ENCODE measurements at regions not wholly inside any gene's neighbourhood (a gene's known extent, or its start where the extent isn't known, plus 50 kb on each side); places are given as distances from the start of the nearest gene placed in this dataset.

- H3K36me3 ChIP-seq (ENCODE audit: control insufficient read depth in 2 of 3, insufficient read depth in 3 of 3, low read length in 3 of 3) = no peaks in the 10 kb centered on the region
- H3K27me3 ChIP-seq (ENCODE audit: control insufficient read depth, insufficient read depth, low read length) = no peaks in the 10 kb centered on the region
- TF ChIP-seq, protein P1, sequence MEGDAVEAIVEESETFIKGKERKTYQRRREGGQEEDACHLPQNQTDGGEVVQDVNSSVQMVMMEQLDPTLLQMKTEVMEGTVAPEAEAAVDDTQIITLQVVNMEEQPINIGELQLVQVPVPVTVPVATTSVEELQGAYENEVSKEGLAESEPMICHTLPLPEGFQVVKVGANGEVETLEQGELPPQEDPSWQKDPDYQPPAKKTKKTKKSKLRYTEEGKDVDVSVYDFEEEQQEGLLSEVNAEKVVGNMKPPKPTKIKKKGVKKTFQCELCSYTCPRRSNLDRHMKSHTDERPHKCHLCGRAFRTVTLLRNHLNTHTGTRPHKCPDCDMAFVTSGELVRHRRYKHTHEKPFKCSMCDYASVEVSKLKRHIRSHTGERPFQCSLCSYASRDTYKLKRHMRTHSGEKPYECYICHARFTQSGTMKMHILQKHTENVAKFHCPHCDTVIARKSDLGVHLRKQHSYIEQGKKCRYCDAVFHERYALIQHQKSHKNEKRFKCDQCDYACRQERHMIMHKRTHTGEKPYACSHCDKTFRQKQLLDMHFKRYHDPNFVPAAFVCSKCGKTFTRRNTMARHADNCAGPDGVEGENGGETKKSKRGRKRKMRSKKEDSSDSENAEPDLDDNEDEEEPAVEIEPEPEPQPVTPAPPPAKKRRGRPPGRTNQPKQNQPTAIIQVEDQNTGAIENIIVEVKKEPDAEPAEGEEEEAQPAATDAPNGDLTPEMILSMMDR (IDR thresholded peaks at IDR 0.05; ENCODE audit: borderline replicate concordance, extremely low read depth, insufficient read depth) = no peak
- FAIRE-seq (no peak), DNase-seq (no peak)
- no peak overlapping the region for H3K9ac ChIP-seq (ENCODE audit: low read length in 3 of 3)
- no peak overlapping the region for H3K4me3 ChIP-seq (ENCODE audit: low read length in 3 of 3)
- H3K9me3 ChIP-seq (ENCODE audit: control insufficient read depth in 2 of 3, insufficient read depth in 1 of 3, low read length in 3 of 3) = no peaks in the 10 kb centered on the region
- H3K4me1 ChIP-seq (ENCODE audit: control insufficient read depth in 2 of 3, insufficient read depth in 2 of 3, low read depth in 1 of 3, low read length in 3 of 3) = no peaks in the 10 kb centered on the region
- no peak overlapping the region for H3K27ac ChIP-seq (ENCODE audit: low read depth in 2 of 2, low read length in 2 of 2)
- intact Hi-C loops (cut with DNase I) = no loop called here
Measured at GRCh38 chr4:83782591-83782990, 246.7 kb downstream of the GPAT3 start.

DNA sequence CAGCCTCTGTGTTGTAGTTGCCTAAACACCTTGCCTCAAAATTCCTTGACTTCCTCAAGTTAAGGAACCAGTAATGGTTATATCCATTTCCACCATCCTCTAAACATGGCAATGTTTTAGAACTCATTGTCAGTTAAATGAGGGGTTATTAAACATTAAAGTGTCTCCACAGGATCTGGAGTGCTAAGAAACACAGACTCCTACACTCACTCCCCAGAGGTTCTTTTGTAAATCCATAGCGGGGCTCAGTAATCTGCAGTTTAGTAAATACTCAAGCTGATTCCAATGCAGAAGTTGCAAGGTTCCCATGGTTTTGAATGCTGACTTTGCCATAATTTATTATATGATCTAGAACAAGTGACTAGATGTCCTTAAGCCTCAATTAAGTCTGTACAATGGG lies 245.5 kb downstream of the GPAT3 start:
- H3K4me3 ChIP-seq (ENCODE audit: low read length in 3 of 3) = no peak overlapping the region
- no peaks in the 10 kb centered on the region for H3K9me3 ChIP-seq (ENCODE audit: control insufficient read depth in 2 of 3, insufficient read depth in 1 of 3, low read length in 3 of 3)
- H3K27ac ChIP-seq (ENCODE audit: low read depth in 2 of 2, low read length in 2 of 2) = no peak overlapping the region
- no peak for DNase-seq
- no peaks in the 10 kb centered on the region for H3K4me1 ChIP-seq (ENCODE audit: control insufficient read depth in 2 of 3, insufficient read depth in 2 of 3, low read depth in 1 of 3, low read length in 3 of 3)
- no peaks in the 10 kb centered on the region for H3K27me3 ChIP-seq (ENCODE audit: control insufficient read depth, insufficient read depth, low read length)
- FAIRE-seq = no peak
- H3K9ac ChIP-seq (ENCODE audit: low read length in 3 of 3) = no peak overlapping the region
- H3K36me3 ChIP-seq (ENCODE audit: control insufficient read depth in 2 of 3, insufficient read depth in 3 of 3, low read length in 3 of 3) = no peaks in the 10 kb centered on the region
- intact Hi-C loops (cut with DNase I) = no loop called here
- TF ChIP-seq, protein P1 (IDR thresholded peaks at IDR 0.05; ENCODE audit: borderline replicate concordance, extremely low read depth, insufficient read depth) = no peak

DNA sequence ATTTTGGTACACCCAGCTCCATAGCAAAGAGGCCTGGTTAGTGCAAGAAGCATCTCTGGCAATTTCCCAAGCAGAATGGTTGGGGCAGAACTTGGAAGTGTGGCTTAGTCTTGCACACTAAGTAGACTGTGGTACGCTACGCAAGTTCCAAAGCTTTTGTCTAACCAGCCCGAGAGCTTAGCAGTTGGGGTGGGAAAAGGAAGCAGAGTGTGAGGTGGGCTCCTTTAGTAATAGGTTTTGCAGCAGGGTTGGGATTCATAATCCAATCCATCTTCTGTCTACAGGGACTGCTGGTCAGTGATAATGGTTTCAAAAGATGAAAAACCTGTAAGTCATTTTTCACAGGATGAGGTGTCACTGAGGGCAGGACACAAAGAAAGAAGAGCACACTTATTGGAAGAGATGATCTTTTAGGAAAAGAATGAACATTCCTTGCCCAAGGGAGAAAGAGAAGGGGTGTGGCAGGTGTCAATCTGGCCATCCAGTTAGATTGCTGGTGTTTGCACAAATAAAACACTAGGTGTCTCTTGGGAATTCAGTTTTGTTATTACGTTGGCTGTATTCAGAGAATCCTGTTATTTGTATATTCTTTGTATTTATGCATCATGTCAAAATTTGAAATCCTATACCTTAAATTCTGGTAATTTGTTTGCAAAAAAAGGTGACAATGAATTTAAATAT lies 244.3 kb downstream of the GPAT3 start:
- no peak overlapping the region for H3K4me3 ChIP-seq (ENCODE audit: low read length in 3 of 3)
- H3K27ac ChIP-seq (ENCODE audit: low read depth in 2 of 2, low read length in 2 of 2) = no peak overlapping the region
- no peaks in the 10 kb centered on the region for H3K27me3 ChIP-seq (ENCODE audit: control insufficient read depth, insufficient read depth, low read length)
- no peak overlapping the region for H3K9ac ChIP-seq (ENCODE audit: low read length in 3 of 3)
- TF ChIP-seq, protein P1 (IDR thresholded peaks at IDR 0.05; ENCODE audit: borderline replicate concordance, extremely low read depth, insufficient read depth) = no peak
- no peaks in the 10 kb centered on the region for H3K36me3 ChIP-seq (ENCODE audit: control insufficient read depth in 2 of 3, insufficient read depth in 3 of 3, low read length in 3 of 3)
- FAIRE-seq = no peak
- no peaks in the 10 kb centered on the region for H3K9me3 ChIP-seq (ENCODE audit: control insufficient read depth in 2 of 3, insufficient read depth in 1 of 3, low read length in 3 of 3)
- DNase-seq = no peak
- intact Hi-C loops (cut with DNase I) = no loop called here
- no peaks in the 10 kb centered on the region for H3K4me1 ChIP-seq (ENCODE audit: control insufficient read depth in 2 of 3, insufficient read depth in 2 of 3, low read depth in 1 of 3, low read length in 3 of 3)
